ENCODE measurements at regions not wholly inside any gene's neighbourhood (a gene's known extent, or its start where the extent isn't known, plus 50 kb on each side); places are given as distances from the start of the nearest gene placed in this dataset.

GRCh38 chr9:8095672-8096086, 296.1 kb upstream of the DMAC1 start:
- CTCF ChIA-PET, result no interaction called here

GRCh38 chr9:8088477-8088876, 288.9 kb upstream of the DMAC1 start:
- no peak overlapping the region for H3K4me3 ChIP-seq (ENCODE audit: low read depth, low read length)
- CTCF ChIA-PET, result no interaction called here
- no peak for TF ChIP-seq CTCF (IDR thresholded peaks at IDR 0.05; ENCODE audit: insufficient read depth, low read depth, low read length)

More at GRCh38 chr9:8095672-8096086, 296.1 kb upstream of the DMAC1 start:
- no peak for DNase-seq (ENCODE audit: low read depth)
- Histone ChIP-seq H3K4me3 (ENCODE audit: low read depth, low read length) (no peak overlapping the region), H3K36me3 (ENCODE audit: control insufficient read depth, insufficient read depth, low read length) (no peaks in the 10 kb centered on the region), H3K27me3 (ENCODE audit: control insufficient read depth, insufficient read depth, low read length) (no peaks in the 10 kb centered on the region)
- POLR2A ChIA-PET, result no interaction called here
- TF ChIP-seq CTCF (IDR thresholded peaks at IDR 0.05; ENCODE audit: insufficient read depth, low read depth, low read length), result no peak

GRCh38 chr9:8085986-8086385, 286.4 kb upstream of the DMAC1 start:
- H3K27me3 ChIP-seq (ENCODE audit: control insufficient read depth, insufficient read depth, low read length), result no peaks in the 10 kb centered on the region
- POLR2A ChIA-PET, result no interaction called here
- no peaks in the 10 kb centered on the region for H3K36me3 ChIP-seq (ENCODE audit: control insufficient read depth, insufficient read depth, low read length)
- DNase-seq (ENCODE audit: low read depth), result no peak
- CTCF ChIA-PET, result no interaction called here
- no peak overlapping the region for H3K4me3 ChIP-seq (ENCODE audit: low read depth, low read length)
- TF ChIP-seq CTCF (IDR thresholded peaks at IDR 0.05; ENCODE audit: insufficient read depth, low read depth, low read length), result no peak

More at GRCh38 chr9:8088477-8088876, 288.9 kb upstream of the DMAC1 start:
- DNase-seq (ENCODE audit: low read depth), result no peak
- H3K27me3 ChIP-seq (ENCODE audit: control insufficient read depth, insufficient read depth, low read length), result no peaks in the 10 kb centered on the region
- no peaks in the 10 kb centered on the region for H3K36me3 ChIP-seq (ENCODE audit: control insufficient read depth, insufficient read depth, low read length)
- POLR2A ChIA-PET, result no interaction called here

- POLR2A ChIA-PET, result no interaction called here
- no peak for TF ChIP-seq CTCF (IDR thresholded peaks at IDR 0.05; ENCODE audit: insufficient read depth, low read depth, low read length)
Observed at GRCh38 chr9:8078641-8079140, 279.1 kb upstream of the DMAC1 start.

GRCh38 chr9:8074713-8075286, 275.2 kb upstream of the DMAC1 start:
- H3K4me3 ChIP-seq (ENCODE audit: low read depth, low read length), result no peak overlapping the region
- no peak for DNase-seq (ENCODE audit: low read depth)
- CTCF ChIA-PET, result no interaction called here
- no peaks in the 10 kb centered on the region for H3K27me3 ChIP-seq (ENCODE audit: control insufficient read depth, insufficient read depth, low read length)
- no peaks in the 10 kb centered on the region for H3K36me3 ChIP-seq (ENCODE audit: control insufficient read depth, insufficient read depth, low read length)
- POLR2A ChIA-PET, result no interaction called here
- TF ChIP-seq CTCF (IDR thresholded peaks at IDR 0.05; ENCODE audit: insufficient read depth, low read depth, low read length), result no peak

More at GRCh38 chr9:8078641-8079140, 279.1 kb upstream of the DMAC1 start:
- H3K36me3 ChIP-seq (ENCODE audit: control insufficient read depth, insufficient read depth, low read length), result no peaks in the 10 kb centered on the region
- H3K27me3 ChIP-seq (ENCODE audit: control insufficient read depth, insufficient read depth, low read length), result no peaks in the 10 kb centered on the region
- no peak for DNase-seq (ENCODE audit: low read depth)
- no peak overlapping the region for H3K4me3 ChIP-seq (ENCODE audit: low read depth, low read length)
- CTCF ChIA-PET, result no interaction called here

All from BJ (cell line).